Common myeloid progenitor, CD34-positive (primary cell): ENCODE measurements at regions not wholly inside any gene's neighbourhood (a gene's known extent, or its start where the extent isn't known, plus 50 kb on each side); places are given as distances from the start of the nearest gene placed in this dataset.
A peak's percentile ranks its signal among the peaks of the same experiment; 100 is the strongest.

Source experiments
- CTCF ChIA-PET: fragments of 350-600 bp; sonication (Branson Sonifier 250); formaldehyde crosslinking; loops from one replicate; lab custom pipeline; 2021; ENCODE audit warnings: antibody characterized with exemption; lab: Charles Lee
- POLR2A ChIA-PET: fragments of 350-600 bp; sonication (Branson Sonifier 250); formaldehyde crosslinking; loops from one replicate; lab custom pipeline; 2021; ENCODE audit warnings: antibody characterized with exemption; lab: Charles Lee
- DNase-seq, 3 donors: peaks; one replicate each; pipeline versions ENCODE4 v3.0.0 to v3.0.0-alpha.2; 2013
- H3K27ac ChIP-seq, 2 experiments: 1 replicate in 1 of 2; 2 replicates in 1 of 2; pipeline ENCODE4 v1.7.0; 2013; ENCODE audit warnings: inconsistent platforms in 2 of 2, low read length in 2 of 2, mild to moderate bottlenecking in 2 of 2, low read depth in 1 of 2, moderate library complexity in 1 of 2; ENCODE audit not compliant: severe bottlenecking in 2 of 2, insufficient read depth in 1 of 2, poor library complexity in 1 of 2
- H3K27me3 ChIP-seq, 5 experiments: replicated peaks in 2 of 5; 1 replicate in 3 of 5; 2 replicates in 2 of 5; pipeline versions ENCODE4 v1.6.1 to v1.7.0; 2013; ENCODE audit warnings: low read length in 4 of 5, mild to moderate bottlenecking in 2 of 5, moderate library complexity in 2 of 5, inconsistent platforms in 1 of 5; ENCODE audit not compliant: insufficient read depth in 5 of 5, control insufficient read depth in 4 of 5
- H3K36me3 ChIP-seq, 4 experiments: 1 replicate in 2 of 4; 2 replicates in 2 of 4; pipeline versions ENCODE4 v1.6.1 to v1.7.0; 2013; ENCODE audit warnings: low read length in 3 of 4, control low read depth in 1 of 4, mild to moderate bottlenecking in 1 of 4; ENCODE audit not compliant: control insufficient read depth in 4 of 4, insufficient read depth in 4 of 4
- H3K4me1 ChIP-seq, 4 experiments: 1 replicate in 3 of 4; 2 replicates in 1 of 4; pipeline versions ENCODE4 v1.6.1 to v1.7.1; 2013; ENCODE audit warnings: low read length in 3 of 4, mild to moderate bottlenecking in 3 of 4, control low read depth in 1 of 4, inconsistent platforms in 1 of 4, moderate library complexity in 1 of 4; ENCODE audit not compliant: control insufficient read depth in 4 of 4, insufficient read depth in 4 of 4; ENCODE audit errors: control extremely low read depth in 1 of 4
- H3K4me3 ChIP-seq, 7 experiments: 1 replicate in 4 of 7; 2 replicates in 3 of 7; pipeline versions ENCODE4 v1.5.1 to v1.7.0; 2013; ENCODE audit warnings: mild to moderate bottlenecking in 7 of 7, low read length in 6 of 7, moderate library complexity in 6 of 7, inconsistent platforms in 2 of 7, low read depth in 2 of 7, control low read depth in 1 of 7; ENCODE audit not compliant: insufficient read depth in 4 of 7, control insufficient read depth in 1 of 7; ENCODE audit errors: extremely low read depth in 1 of 7
- H3K9me3 ChIP-seq, 5 experiments: 1 replicate in 4 of 5; 2 replicates in 1 of 5; pipeline versions ENCODE4 v1.6.1 to v1.7.1; 2013; ENCODE audit warnings: low read length in 4 of 5, mild to moderate bottlenecking in 2 of 5, inconsistent platforms in 1 of 5, low read depth in 1 of 5, moderate library complexity in 1 of 5; ENCODE audit not compliant: control insufficient read depth in 4 of 5, insufficient read depth in 2 of 5; ENCODE audit errors: control extremely low read depth in 1 of 5
- WGBS: methylation state at CpG from one replicate; pipeline ENCODE4 v1.1.5; 2013; ENCODE audit not compliant: insufficient coverage; 5-methylcytosine and 5-hydroxymethylcytosine counted together

- ChIA-PET POLR2A (no interaction called here), CTCF (no interaction called here)
- Histone ChIP-seq H3K4me3 (no peak overlapping the region), H3K36me3 (no peaks in the 10 kb centered on the region), H3K27me3 (no peaks in the 10 kb centered on the region), H3K9me3 (peaks cover 0 to 10% (median 3%) of the 10 kb centered on the region in 5 experiments), H3K4me1 (no peaks in the 10 kb centered on the region), H3K27ac (no peak overlapping the region)
- no peak for DNase-seq
Measured at GRCh38 chr4:171118091-171118490, 695.1 kb upstream of the GALNTL6 start.

DNA sequence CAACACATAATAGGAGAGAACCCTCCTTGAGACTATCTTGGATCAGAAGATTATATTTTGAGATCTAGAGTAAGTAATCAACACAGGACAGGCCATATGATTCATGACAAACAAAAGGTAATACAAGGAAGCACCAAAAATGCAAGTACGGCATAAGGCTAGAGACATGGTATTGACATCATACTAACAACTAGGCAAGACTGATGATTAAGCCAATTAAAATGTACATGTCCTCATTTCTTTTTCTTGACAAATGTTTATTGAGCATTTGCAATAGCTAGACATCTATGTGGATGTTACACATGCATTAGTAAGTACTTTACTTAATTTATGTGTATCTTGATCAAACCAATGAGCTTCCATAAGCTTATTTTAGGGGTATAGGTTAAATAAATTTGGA lies 695.7 kb upstream of the GALNTL6 start:
- DNase-seq, result no peak
- POLR2A ChIA-PET, result no interaction called here
- H3K9me3 ChIP-seq, result peaks cover 0 to 10% (median 3%) of the 10 kb centered on the region in 5 experiments
- CTCF ChIA-PET, result interaction anchor here (0.6 kb wide), 1 partner anchor 10 kb away, joined by 3 read pairs; no protein-coding TSS in a partner anchor
- H3K27me3 ChIP-seq, result no peaks in the 10 kb centered on the region
- no peak overlapping the region for H3K4me3 ChIP-seq
- 100% methylated on average over 1 of the region's 1 CpG for WGBS
- no peak overlapping the region for H3K27ac ChIP-seq
- no peaks in the 10 kb centered on the region for H3K4me1 ChIP-seq
- no peaks in the 10 kb centered on the region for H3K36me3 ChIP-seq

GRCh38 chr4:171101845-171102244 lies 711.4 kb upstream of the GALNTL6 start:
- DNase-seq, result peak in 2 of 3 donors; percentile 19 to 29
- Histone ChIP-seq H3K4me1 (no peaks in the 10 kb centered on the region), H3K27ac (no peak overlapping the region), H3K36me3 (no peaks in the 10 kb centered on the region), H3K4me3 (no peak overlapping the region), H3K27me3 (no peaks in the 10 kb centered on the region), H3K9me3 (peaks cover 0 to 18% (median 3%) of the 10 kb centered on the region in 5 experiments)
- POLR2A ChIA-PET, result no interaction called here
- CTCF ChIA-PET, result no interaction called here

GRCh38 chr4:171087089-171087488 lies 726.1 kb upstream of the GALNTL6 start:
- Histone ChIP-seq H3K9me3 (peaks cover 0 to 12% (median 4%) of the 10 kb centered on the region in 5 experiments), H3K4me3 (no peak overlapping the region), H3K4me1 (no peaks in the 10 kb centered on the region), H3K36me3 (no peaks in the 10 kb centered on the region), H3K27ac (no peak overlapping the region), H3K27me3 (no peaks in the 10 kb centered on the region)
- ChIA-PET POLR2A (no interaction called here), CTCF (interaction anchor here (1.4 kb wide), 1 partner anchor 16 kb away, joined by 4 read pairs; no protein-coding TSS in a partner anchor)
- WGBS, result no CpG with 5 or more reads among the region's 2 CpGs
- DNase-seq, result no peak

GRCh38 chr4:171067422-171067821 lies 745.8 kb upstream of the GALNTL6 start:
- ChIA-PET CTCF (no interaction called here), POLR2A (no interaction called here)
- H3K4me3 ChIP-seq, result no peak overlapping the region
- no peaks in the 10 kb centered on the region for H3K36me3 ChIP-seq
- DNase-seq, result peak in 2 of 3 donors; percentile 7 to 10
- WGBS, result no CpG with 5 or more reads among the region's 1 CpG
- peaks cover 0 to 18% (median 2%) of the 10 kb centered on the region in 5 experiments for H3K9me3 ChIP-seq
- H3K27ac ChIP-seq, result no peak overlapping the region
- H3K4me1 ChIP-seq, result no peaks in the 10 kb centered on the region
- H3K27me3 ChIP-seq, result no peaks in the 10 kb centered on the region

GRCh38 chr4:171049380-171049779 lies 763.8 kb upstream of the GALNTL6 start:
- Histone ChIP-seq H3K4me1 (peaks cover 0 to 5% (median 0%) of the 10 kb centered on the region in 4 experiments), H3K36me3 (no peaks in the 10 kb centered on the region), H3K4me3 (no peak overlapping the region), H3K9me3 (peaks cover 0 to 14% (median 2%) of the 10 kb centered on the region in 5 experiments), H3K27ac (no peak overlapping the region), H3K27me3 (no peaks in the 10 kb centered on the region)
- ChIA-PET POLR2A (no interaction called here), CTCF (no interaction called here)
- no CpG with 5 or more reads among the region's 1 CpG for WGBS
- no peak for DNase-seq

- DNase-seq, result no peak
- no peak overlapping the region for H3K27ac ChIP-seq
- H3K4me1 ChIP-seq, result peaks cover 0 to 5% (median 0%) of the 10 kb centered on the region in 4 experiments
- CTCF ChIA-PET, result no interaction called here
- POLR2A ChIA-PET, result interaction anchor here (0.6 kb wide), 1 partner anchor 1261 kb away, joined by 3 read pairs; no protein-coding TSS in a partner anchor
- H3K9me3 ChIP-seq, result peaks cover 0 to 19% (median 6%) of the 10 kb centered on the region in 5 experiments
- H3K27me3 ChIP-seq, result no peaks in the 10 kb centered on the region
- no peaks in the 10 kb centered on the region for H3K36me3 ChIP-seq
- 99% methylated on average over 30 of the region's 46 CpGs for WGBS
- H3K4me3 ChIP-seq, result no peak overlapping the region
Measured at GRCh38 chr4:171042989-171043524, 770.1 kb upstream of the GALNTL6 start.
